Ureter (tissue), 1 donor: ENCODE measurements at regions not wholly inside any gene's neighbourhood (a gene's known extent, or its start where the extent isn't known, plus 50 kb on each side); places are given as distances from the start of the nearest gene placed in this dataset.

Experiments
- DNase-seq: peaks from one replicate; pipeline ENCODE4 v3.0.0-alpha.2; 2020; ENCODE audit warnings: low spot score
- donor health status: DM: yes; HTN: yes; CAD: no.

- no peak for DNase-seq
These were observed 262.9 kb upstream of the PROX1 start for GRCh38 chr1:213724640-213725536.

DNA sequence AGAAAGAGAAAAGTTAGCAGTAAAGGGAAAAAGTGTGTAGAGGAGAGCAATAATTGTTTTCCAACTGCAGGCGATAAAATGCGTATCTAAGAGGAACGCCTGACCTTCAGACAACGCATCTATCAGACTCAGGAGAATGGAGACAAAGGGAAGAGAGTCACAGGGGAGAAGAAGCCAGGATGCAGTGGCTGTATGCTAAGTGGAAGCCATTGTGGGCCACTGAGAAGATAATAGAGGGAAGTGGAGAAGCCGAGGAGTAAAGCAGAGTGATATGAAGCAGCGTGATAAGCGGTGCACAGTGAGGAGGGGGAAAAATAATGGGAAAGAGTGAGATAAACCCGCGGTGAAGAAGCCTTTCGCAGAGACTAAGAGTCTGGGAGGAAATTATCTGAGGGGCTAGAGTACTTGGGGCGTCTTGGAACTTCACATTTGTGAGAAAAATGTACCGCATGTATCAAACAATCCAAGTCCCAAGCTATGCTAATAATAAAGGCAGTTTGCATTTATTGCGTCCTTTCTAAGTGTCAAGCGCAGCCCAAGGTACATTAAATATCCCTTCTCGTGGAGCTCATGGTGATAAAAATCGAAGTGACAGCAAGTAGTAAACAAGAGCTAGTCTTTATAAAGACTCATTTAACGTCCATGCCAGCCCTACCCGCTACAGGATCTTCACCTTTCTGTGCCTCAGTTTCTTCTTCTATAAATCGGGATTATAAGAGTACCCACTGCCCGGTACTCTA is 259.8 kb upstream of the PROX1 start:
- DNase-seq = no peak

GRCh38 chr1:213728593-213729536 is 258.9 kb upstream of the PROX1 start:
- DNase-seq = no peak

DNA sequence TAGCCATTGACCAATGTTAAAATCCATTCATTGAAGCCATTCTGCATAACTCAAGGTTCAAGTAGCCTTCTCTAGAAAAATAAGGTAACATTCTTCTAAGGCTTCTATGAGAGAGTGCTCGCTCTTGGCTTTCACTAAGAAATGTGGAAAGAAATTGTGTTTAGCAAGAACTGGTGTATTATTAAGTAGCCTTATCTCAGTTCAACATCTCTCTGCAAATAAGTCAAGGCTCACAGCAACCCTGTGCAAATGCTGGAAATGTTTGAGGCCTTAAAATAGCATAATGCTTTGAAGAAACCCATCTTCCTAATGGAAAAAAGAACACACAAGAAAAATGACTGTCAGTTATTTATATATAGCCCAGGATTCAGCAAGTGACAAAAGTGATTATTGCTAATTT is 254.1 kb upstream of the PROX1 start:
- DNase-seq = no peak

DNA sequence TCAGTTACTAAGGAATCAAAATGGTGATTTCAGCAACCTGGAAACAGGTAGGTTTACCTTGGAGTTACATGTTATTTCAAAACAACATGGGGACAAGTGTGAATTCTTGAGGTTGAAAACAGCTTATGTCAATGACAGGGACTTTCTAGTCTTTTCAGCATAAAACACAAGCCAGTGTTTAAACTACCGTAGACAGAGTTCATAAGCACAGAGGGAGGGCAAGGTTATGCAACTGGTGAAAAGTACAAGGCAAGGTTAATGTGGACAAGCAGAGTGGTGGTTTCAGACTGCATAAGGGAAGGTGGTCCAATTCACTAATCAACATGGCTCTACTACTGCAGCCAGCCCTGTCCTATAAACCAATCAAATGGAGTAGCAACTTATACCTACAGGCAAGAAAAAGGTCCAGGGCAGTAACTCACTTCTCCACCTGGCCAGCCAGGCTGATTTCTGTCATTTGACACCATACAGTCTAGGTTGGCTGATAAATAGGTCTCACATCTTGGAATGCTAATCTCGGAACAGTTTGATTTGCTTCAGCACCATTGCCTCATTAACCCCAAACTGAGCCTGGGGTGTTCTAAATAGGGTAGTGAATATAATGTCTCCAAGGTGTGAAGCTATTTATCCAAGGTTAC is 250.3 kb upstream of the PROX1 start:
- DNase-seq = no peak

- DNase-seq = no peak
These were observed 249.1 kb upstream of the PROX1 start for GRCh38 chr1:213738658-213739057.

- no peak for DNase-seq
These were observed 244.8 kb upstream of the PROX1 start for GRCh38 chr1:213742992-213743391.

DNA sequence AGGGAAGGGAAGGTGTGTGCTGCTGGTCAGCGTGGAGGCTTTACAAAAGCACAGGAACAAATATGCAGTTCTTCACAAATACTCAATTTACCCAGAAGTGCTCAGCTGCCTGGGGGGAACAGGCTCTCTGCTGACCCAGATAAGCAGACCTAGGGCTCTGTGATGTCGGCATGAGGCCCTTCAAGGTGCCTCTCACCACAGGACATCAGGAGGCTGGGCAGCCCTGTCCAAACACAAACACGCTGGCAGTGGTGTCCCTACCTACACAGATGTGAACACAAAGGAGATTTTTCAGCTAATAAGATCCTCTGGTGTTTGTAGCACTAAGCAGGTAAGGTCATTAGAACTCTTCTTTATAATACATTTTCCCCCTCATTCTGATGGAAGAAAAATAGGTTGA is 243.0 kb upstream of the PROX1 start:
- no peak for DNase-seq

GRCh38 chr1:213745451-213745850 is 242.3 kb upstream of the PROX1 start:
- DNase-seq = no peak

GRCh38 chr1:213749558-213749957 is 238.2 kb upstream of the PROX1 start:
- no peak for DNase-seq

DNA sequence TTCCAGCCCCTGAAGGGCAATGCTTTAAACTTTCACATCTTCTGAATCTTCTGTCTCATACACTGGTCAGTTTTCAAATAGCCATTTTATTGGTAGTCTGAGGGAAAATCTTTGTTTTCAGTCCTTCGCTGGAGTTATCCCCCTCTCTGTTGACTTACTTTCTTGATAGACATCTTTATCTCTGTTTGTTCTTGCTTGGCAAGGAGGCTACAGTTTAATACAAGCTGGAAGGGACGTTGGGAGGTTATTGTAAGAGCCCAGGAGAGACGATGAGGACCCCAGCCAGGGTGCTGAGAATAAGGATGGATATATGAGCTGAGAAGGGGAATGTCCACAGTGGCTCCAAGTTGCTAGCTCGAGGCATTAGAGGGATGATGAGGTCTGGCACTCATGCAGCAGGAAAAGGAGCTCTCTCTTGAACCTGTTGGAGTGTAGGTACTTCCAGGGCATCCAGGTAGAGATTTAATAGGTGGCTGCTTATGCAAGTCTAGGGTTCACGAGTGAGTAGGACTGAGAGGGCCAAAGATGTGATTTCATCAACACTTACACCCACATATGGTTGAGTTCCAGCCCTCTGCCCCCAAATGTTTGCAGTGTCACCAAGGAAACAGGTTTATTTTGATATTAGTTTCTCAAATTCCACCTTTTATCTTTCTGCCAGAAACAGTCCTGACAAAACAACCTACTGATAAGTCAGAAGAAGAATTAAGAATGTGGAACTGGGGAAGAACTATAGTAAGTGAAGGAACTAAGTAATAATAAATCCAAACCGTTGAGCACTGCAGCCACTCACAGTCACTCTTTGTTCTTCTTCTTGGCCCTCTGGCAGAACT is 237.3 kb upstream of the PROX1 start:
- DNase-seq = no peak

GRCh38 chr1:213751064-213751397 is 236.7 kb upstream of the PROX1 start:
- DNase-seq = no peak

DNA sequence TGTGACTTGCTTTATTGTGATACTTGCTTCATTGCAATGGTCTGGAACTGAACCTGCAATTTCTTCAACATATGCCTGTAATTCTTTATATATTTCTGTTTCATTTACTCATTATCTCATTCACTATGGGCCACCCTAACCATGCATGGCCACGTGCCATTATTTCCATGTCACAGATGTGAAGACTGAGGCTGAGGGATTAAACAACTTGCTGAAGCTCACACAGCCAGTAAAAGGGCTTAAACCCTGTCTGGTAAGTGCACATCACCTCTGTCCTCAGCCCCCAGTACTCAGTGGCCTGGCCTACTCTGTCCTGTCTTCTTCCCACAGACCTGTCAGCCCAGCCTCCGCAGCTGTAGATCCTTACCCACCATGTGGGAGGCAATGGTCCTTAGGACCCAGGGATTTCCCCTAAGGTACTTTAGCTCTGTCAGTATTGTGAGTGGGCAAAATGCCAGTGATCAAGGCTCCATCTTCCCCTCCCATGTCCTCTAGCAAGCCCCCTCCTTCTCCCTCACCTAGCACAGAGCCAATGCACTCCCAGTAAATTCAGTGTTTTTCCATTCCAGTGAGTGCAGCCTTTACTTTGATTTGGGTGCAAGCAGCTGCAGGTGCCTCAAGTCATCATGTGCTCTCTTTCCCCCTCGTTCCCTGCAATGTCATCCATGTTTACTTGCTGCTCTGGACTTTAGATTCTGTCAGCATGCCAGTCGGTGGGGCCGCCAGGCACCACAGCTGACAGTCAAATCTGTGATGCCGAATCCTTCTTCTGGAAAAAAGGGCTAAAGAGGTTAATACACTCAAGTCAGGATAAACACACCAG is 228.2 kb upstream of the PROX1 start:
- no peak for DNase-seq

GRCh38 chr1:213761845-213762407 is 225.8 kb upstream of the PROX1 start:
- no peak for DNase-seq

GRCh38 chr1:213767683-213768082 is 220.1 kb upstream of the PROX1 start:
- DNase-seq = no peak

DNA sequence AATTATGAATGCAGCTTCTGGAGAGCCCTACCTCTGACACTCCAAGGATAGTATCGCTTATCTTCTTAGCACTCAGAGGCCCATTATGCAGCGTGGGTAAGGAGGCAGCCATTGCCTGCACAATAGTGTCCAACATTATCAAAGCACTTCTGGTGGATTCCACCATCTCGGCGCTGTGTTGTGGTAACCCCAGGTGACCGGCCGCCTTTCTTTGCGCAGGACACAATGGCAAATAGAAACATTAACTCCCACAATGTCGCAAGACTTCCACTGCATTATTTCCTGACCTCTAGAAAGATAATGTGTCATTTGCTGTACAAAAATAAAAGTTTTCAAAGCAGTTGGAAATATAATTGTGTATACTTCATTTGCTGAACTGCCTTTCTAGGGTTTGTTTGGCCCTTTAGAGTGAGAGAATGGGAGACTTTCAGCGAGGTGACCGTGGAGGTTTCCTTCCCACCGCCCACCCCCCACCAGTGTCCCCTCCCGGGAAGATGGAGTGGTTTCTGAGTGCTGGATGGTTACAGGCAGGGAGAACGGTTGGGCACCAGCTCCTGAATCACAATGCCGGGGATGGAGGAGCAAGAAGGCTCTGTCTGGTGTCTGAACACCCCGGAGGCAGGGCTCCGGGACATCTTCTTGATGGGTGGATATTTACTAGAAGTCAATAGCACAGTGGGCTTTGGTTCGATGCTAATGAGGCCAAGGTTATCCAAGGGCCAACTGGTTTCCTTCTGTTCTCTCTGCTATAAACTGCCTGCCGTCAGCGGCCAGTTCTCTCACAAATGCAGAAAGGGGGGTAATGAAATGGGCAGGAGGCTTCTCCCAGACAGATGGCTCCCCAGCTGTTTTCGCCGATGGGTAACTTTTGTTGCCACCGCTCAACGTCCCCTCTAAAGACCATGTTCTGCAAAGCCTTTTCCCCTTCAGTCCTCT is 215.4 kb upstream of the PROX1 start:
- no peak for DNase-seq

DNA sequence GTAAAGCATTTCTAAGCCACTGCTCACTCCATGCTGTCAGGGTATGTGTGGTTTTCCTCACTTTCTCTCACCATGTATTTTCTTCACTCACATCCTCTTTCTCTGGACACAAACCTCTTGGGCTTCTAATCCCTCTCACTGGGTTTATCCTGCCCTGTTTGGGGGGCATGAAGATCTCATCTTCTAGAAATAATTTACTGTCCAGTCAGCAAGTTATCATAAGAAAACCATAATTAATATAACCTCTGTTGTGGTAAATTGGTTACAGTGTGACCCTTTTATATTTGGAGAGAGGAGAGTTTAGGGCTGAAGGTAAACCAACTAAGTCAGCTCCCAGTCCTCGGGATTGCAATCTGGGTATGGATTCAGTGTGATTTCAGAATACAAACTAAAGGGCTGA is 213.8 kb upstream of the PROX1 start:
- no peak for DNase-seq

- DNase-seq = no peak
These were observed 210.8 kb upstream of the PROX1 start for GRCh38 chr1:213776969-213777368.
